ENCODE measurements at regions not wholly inside any gene's neighbourhood (a gene's known extent, or its start where the extent isn't known, plus 50 kb on each side); places are given as distances from the start of the nearest gene placed in this dataset.

DNA sequence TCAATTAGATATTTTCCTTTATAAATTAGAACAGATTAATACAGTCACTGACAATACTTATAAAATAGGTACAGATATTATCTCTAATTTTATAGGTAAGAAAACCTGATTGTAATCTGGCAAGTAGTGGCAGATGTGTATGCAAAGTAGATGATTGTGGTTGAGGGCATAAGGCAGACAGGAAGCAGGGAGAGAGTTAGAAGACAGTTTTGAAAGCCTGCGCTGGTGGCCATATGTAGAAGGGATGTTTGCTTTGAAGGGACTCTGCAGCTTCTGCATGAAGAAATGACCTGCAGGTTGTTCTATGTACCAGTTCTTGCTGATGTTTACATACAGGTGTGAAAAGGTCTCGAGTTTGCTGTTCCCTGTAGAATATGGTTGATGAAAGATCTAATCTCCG lies 416.3 kb upstream of the SLIT2 start:
- Histone ChIP-seq H2AFZ (ENCODE audit: low read depth, low read length) (no peak overlapping the region), H3K9me3 (replicated peaks; ENCODE audit: control insufficient read depth, insufficient read depth, low read length) (no peaks in the 10 kb centered on the region), H3K4me2 (ENCODE audit: insufficient read depth, low read length) (no peak overlapping the region), H3K9ac (replicated peaks; ENCODE audit: extremely low read depth, insufficient read depth, low read length) (no peak overlapping the region), H3K36me3 (ENCODE audit: control insufficient read depth in 2 of 2, extremely low read depth in 1 of 2, insufficient read depth in 2 of 2, low read length in 2 of 2) (no peaks in the 10 kb centered on the region), H3K27ac (ENCODE audit: insufficient read depth, low read depth, low read length) (no peak overlapping the region), H3K9me1 (replicated peaks; ENCODE audit: control insufficient read depth, extremely low read depth, insufficient read depth, low read length) (no peaks in the 10 kb centered on the region), H3K27me3 (ENCODE audit: control insufficient read depth in 2 of 2, insufficient read depth in 2 of 2, low read length in 2 of 2) (no peaks in the 10 kb centered on the region), H3K79me2 (ENCODE audit: control insufficient read depth, insufficient read depth, low read length) (no peaks in the 10 kb centered on the region), H3K4me3 (replicated peaks in 1 of 3; ENCODE audit: insufficient read depth in 1 of 3, low read depth in 1 of 3, low read length in 3 of 3) (no peak overlapping the region), H3K4me1 (ENCODE audit: control insufficient read depth, extremely low read depth, insufficient read depth, low read length) (no peaks in the 10 kb centered on the region), H4K20me1 (replicated peaks; ENCODE audit: control insufficient read depth, extremely low read depth, insufficient read depth, low read length) (no peaks in the 10 kb centered on the region)
- no peak for FAIRE-seq
- dilution Hi-C loops (cut with MboI; ENCODE audit: extremely low pct_ligation_motif_present, low sequenced_read_pairs) (no loop called here), intact Hi-C loops (cut with micrococcal nuclease) (no loop called here)
- POLR2A ChIA-PET: no interaction called here
- no peak for DNase-seq (ENCODE audit: low read depth, low spot score)
- TF ChIP-seq POLR2AphosphoS5 (IDR thresholded peaks at IDR 0.05; ENCODE audit: insufficient read depth, low read depth, low read length): no peak
- no peak for TF ChIP-seq JUN (IDR thresholded peaks at IDR 0.05; ENCODE audit: borderline replicate concordance, insufficient read depth, insufficient read length, low read depth)
- TF ChIP-seq EZH2 (IDR thresholded peaks at IDR 0.05; ENCODE audit: borderline replicate concordance, low read depth, low read length, severe bottlenecking): no peak
- TF ChIP-seq GATA2 (IDR thresholded peaks at IDR 0.05; ENCODE audit: insufficient read depth, insufficient read length, low read depth, low read length): no peak
- no peak for TF ChIP-seq CTCF (IDR thresholded peaks at IDR 0.05; ENCODE audit: extremely low read depth in 1 of 2, insufficient read depth in 1 of 2, low read depth in 1 of 2, low read length in 2 of 2)
- no peak for TF ChIP-seq POLR2A (IDR thresholded peaks at IDR 0.05; ENCODE audit: low read depth, low read length)
- TF ChIP-seq FOS (IDR thresholded peaks at IDR 0.05; ENCODE audit: borderline replicate concordance, insufficient read depth, low read length): no peak
- BruUV-seq (replicated peaks): no TSS peak
- CTCF ChIA-PET: no interaction called here

DNA sequence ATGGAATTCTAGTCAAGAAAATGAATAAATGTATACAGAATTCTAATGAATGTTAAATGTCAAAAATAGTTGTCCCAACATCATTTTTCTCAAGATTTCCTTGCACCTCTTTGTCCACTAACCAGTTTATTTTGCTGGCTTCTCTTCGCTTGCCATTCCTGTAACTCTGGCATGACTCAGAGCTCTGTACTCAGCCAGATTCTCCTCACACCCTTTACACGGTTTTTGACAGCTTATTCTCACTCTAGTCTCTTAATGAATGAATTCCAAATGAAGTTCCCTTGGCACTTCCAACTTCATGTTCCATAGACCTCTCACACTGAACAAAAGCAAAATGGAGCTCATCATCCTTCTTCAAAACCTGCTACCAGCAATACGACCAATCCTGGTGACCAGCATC lies 419.3 kb upstream of the SLIT2 start:
- CTCF ChIA-PET: no interaction called here
- no TSS peak for BruUV-seq (replicated peaks)
- POLR2A ChIA-PET: no interaction called here
- dilution Hi-C loops (cut with MboI; ENCODE audit: extremely low pct_ligation_motif_present, low sequenced_read_pairs): no loop called here
- intact Hi-C loops (cut with micrococcal nuclease): no loop called here
- Histone ChIP-seq H3K36me3 (ENCODE audit: control insufficient read depth in 2 of 2, extremely low read depth in 1 of 2, insufficient read depth in 2 of 2, low read length in 2 of 2) (no peaks in the 10 kb centered on the region), H3K4me3 (replicated peaks in 1 of 3; ENCODE audit: insufficient read depth in 1 of 3, low read depth in 1 of 3, low read length in 3 of 3) (no peak overlapping the region), H3K4me2 (ENCODE audit: insufficient read depth, low read length) (no peak overlapping the region), H3K9ac (replicated peaks; ENCODE audit: extremely low read depth, insufficient read depth, low read length) (no peak overlapping the region), H3K79me2 (ENCODE audit: control insufficient read depth, insufficient read depth, low read length) (no peaks in the 10 kb centered on the region), H3K9me3 (replicated peaks; ENCODE audit: control insufficient read depth, insufficient read depth, low read length) (no peaks in the 10 kb centered on the region), H4K20me1 (replicated peaks; ENCODE audit: control insufficient read depth, extremely low read depth, insufficient read depth, low read length) (no peaks in the 10 kb centered on the region), H2AFZ (ENCODE audit: low read depth, low read length) (no peak overlapping the region), H3K27me3 (ENCODE audit: control insufficient read depth in 2 of 2, insufficient read depth in 2 of 2, low read length in 2 of 2) (no peaks in the 10 kb centered on the region), H3K4me1 (ENCODE audit: control insufficient read depth, extremely low read depth, insufficient read depth, low read length) (no peaks in the 10 kb centered on the region), H3K27ac (ENCODE audit: insufficient read depth, low read depth, low read length) (no peak overlapping the region), H3K9me1 (replicated peaks; ENCODE audit: control insufficient read depth, extremely low read depth, insufficient read depth, low read length) (no peaks in the 10 kb centered on the region)
- TF ChIP-seq JUN (IDR thresholded peaks at IDR 0.05; ENCODE audit: borderline replicate concordance, insufficient read depth, insufficient read length, low read depth) (no peak), MYC (IDR thresholded peaks at IDR 0.05; ENCODE audit: low read depth, low read length) (no peak), FOS (IDR thresholded peaks at IDR 0.05; ENCODE audit: borderline replicate concordance, insufficient read depth, low read length) (no peak), GATA2 (IDR thresholded peaks at IDR 0.05; ENCODE audit: insufficient read depth, insufficient read length, low read depth, low read length) (no peak), POLR2A (IDR thresholded peaks at IDR 0.05; ENCODE audit: low read depth, low read length) (no peak), POLR2AphosphoS5 (IDR thresholded peaks at IDR 0.05; ENCODE audit: insufficient read depth, low read depth, low read length) (no peak)
- TF ChIP-seq, protein P1, sequence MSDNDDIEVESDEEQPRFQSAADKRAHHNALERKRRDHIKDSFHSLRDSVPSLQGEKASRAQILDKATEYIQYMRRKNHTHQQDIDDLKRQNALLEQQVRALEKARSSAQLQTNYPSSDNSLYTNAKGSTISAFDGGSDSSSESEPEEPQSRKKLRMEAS (IDR thresholded peaks at IDR 0.05; ENCODE audit: insufficient read depth, insufficient read length): no peak
- FAIRE-seq: no peak
- DNase-seq (ENCODE audit: low read depth, low spot score): no peak

Data from endothelial cell of umbilical vein (primary cell).